GM19438 (cell line): ENCODE measurements at regions not wholly inside any gene's neighbourhood (a gene's known extent, or its start where the extent isn't known, plus 50 kb on each side); places are given as distances from the start of the nearest gene placed in this dataset.

Source experiments
- ATAC-seq: cut with Tn5 transposase; IDR thresholded peaks from one replicate; pipeline ENCODE4 v1.9.1; 2021; ENCODE audit warnings: low read depth; ENCODE audit not compliant: unreplicated experiment

DNA sequence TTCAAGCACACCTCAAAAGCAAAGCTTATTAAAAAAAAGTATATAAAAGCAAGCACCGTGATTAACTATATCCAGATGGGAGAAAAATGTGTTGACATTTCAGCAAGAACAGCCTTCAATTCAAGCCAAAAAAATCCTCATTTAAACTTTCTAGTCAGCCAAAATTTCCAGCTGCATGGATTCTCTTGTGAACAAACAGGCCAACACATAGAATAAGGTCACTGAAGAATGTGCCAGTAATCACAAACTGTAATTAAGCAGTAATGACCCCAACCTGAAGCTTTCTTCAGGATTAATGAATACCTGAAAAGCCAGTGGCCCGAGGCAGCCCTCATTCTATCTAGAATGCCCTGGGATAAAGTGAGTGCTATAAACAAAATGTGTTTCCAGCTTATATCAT, 130.7 kb upstream of the KCNMB2 start:
- ATAC-seq = no peak

- no peak for ATAC-seq
Observed at GRCh38 chr3:178406206-178406605, 130.0 kb upstream of the KCNMB2 start.

DNA sequence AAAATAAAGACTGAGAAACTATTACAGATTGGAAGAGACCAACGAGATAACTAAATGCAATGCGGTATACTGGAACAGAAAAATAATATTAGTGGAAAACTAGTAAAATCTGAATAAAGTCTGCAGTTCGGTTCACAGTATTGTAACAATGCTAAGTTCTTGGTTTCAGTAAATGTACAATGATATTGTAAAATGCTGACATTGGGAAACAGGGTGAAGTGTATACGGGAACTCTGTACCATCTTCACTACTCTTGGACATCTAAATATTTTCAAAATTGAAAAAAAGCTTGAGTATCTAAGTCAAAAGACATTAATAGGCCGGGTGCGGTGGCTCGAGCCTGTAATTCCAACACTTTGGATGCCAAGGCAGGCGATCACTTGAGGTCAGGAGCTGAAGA, 120.9 kb upstream of the KCNMB2 start:
- ATAC-seq = no peak

GRCh38 chr3:178417736-178418135, 118.5 kb upstream of the KCNMB2 start:
- no peak for ATAC-seq

GRCh38 chr3:178419071-178419470, 117.2 kb upstream of the KCNMB2 start:
- no peak for ATAC-seq

DNA sequence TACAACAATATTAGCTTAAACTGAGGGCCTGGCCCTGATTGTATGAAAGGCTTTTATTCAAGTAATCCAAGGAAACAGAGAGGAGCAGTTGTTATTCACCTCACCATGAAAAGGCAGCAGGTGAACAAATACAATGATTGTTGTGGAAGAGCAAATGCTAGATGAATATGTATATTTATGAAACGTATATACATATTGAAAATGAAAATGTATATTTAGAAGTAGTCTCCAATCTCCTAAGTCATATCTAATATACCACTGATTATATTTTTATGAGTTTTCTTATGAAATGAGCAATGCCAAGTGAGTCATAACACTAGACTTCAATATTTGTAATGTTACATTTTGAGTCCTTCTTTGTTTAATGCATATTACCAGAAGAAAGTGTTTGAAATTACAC, 116.2 kb upstream of the KCNMB2 start:
- no peak for ATAC-seq

DNA sequence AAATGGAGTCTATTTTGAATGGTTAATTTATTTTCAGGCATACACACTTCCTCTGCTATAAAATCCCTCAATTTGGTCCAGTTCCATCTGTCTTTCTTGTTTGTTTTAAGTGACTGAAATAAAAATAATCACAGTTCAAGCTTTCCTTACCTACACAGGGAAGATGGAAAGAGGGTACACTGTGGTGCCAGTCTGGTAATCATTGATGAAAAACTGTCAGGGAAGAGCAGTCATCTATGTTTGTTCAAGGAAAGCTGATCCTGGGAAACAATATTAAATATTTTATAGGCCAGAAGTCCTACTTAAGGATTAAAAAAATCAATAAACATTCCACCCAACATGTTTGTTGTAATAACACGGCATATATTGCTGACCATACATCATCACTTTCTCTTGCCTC, 115.2 kb upstream of the KCNMB2 start:
- no peak for ATAC-seq

DNA sequence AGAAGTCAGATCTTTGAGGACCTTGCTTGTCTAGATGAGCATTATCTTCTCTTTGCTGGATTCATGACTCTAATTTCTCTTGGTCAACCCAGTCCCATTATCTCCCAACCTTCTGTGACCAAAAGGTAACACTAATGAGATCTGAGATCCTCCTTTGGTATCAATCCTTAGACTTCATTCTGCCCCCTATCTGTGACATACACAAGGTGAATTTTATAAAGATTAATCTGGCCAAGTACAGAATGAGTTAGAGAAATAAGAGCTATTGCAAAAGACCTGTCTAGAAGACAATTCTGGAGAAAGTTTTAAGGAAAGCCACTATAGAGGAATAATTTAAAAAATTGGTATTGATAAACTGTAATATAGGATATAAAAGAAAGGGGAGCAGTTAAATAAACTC, 113.8 kb upstream of the KCNMB2 start:
- ATAC-seq = no peak

- ATAC-seq = no peak
Observed at GRCh38 chr3:178428037-178428436, 108.2 kb upstream of the KCNMB2 start.

DNA sequence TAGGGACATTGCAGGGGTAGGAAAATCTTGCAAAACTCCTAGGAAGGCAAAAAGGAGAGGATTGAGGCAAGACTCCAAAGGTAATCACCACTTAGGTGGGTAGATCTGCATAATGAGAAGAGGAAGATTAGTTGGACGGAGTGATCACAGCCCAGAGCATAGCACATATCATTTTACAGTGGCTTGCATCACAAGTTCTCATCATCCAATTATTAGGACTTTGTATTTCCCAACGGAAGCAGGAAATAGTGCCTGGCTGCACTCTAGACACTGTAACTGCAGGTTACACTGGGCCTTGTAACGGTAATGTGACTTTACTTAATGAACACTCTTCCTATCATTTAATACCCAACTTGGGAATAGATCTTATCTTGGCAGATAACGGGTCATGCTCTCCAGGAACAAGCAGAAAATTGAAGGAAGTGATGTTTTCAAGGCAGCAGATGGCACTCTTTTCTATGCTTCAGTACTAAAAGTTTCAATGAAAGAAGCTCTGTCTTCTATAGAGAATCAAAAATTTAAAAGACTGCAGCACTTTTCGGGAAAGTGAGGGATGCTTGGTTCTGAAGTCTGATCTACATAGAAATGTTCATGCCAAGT, 101.9 kb upstream of the KCNMB2 start:
- ATAC-seq = no peak

DNA sequence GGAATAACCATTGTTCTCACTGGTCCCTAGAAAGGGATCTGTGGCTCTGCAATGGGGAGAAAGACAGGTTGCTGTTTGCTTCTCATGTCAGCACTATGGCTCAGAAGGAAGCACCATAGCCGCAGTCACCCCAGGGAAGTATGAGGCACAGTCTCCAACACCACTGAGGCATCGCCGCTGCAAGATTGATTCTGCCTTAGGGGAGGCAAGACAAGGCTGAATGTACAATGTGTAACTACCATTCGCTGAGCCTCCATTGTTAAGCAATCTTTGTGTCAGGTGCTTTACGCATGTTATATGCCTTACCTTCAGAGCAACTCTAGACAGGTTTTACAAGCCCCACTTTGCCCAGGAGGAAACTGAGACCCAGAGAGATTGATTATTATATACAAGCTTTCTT, 100.7 kb upstream of the KCNMB2 start:
- ATAC-seq = no peak

GRCh38 chr3:178436773-178437172, 99.5 kb upstream of the KCNMB2 start:
- no peak for ATAC-seq

- ATAC-seq = no peak
Observed at GRCh38 chr3:178437236-178437635, 99.0 kb upstream of the KCNMB2 start.

DNA sequence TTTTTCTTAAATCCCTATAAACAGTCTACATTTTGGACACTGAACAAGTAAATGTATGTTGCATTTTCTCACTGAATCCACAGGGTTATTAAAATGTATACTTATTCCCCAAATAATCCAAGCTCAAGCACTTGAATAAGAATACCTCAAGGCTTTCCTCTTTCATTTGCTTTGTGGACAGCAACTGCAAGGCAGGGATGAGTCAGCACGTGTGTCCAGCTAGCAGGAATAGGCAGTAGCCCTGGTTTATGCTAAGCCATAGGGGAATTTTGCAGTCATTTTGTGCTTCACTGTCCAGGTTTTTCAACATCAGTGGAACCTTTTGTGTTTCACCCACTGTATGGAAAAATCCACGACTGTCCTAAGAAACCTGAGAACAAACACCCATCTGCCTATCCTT, 96.7 kb upstream of the KCNMB2 start:
- no peak for ATAC-seq

- no peak for ATAC-seq
Observed at GRCh38 chr3:178440043-178440442, 96.2 kb upstream of the KCNMB2 start.

- no peak for ATAC-seq
Observed at GRCh38 chr3:178443634-178444033, 92.6 kb upstream of the KCNMB2 start.

DNA sequence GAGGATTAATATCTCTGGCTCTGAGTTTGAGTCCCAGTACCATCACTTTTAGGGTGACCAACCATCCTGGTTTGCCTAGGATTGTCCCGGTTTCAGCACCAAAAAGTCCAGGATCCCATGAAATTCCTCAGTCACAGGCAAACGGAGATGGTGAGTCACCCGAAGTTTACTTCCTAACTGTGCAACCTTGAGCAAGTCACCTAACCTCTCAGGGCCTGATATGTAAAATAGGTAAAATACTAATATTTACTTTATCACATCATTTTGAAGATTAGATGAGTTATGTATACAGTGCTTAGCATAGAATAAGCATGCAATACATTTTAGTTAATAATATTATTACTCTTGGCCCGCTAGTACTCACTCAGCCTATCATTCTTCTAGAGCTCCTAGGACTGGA, 91.1 kb upstream of the KCNMB2 start:
- no peak for ATAC-seq

- no peak for ATAC-seq
Observed at GRCh38 chr3:178446059-178446458, 90.2 kb upstream of the KCNMB2 start.

- ATAC-seq = no peak
Observed at GRCh38 chr3:178450476-178450875, 85.8 kb upstream of the KCNMB2 start.

DNA sequence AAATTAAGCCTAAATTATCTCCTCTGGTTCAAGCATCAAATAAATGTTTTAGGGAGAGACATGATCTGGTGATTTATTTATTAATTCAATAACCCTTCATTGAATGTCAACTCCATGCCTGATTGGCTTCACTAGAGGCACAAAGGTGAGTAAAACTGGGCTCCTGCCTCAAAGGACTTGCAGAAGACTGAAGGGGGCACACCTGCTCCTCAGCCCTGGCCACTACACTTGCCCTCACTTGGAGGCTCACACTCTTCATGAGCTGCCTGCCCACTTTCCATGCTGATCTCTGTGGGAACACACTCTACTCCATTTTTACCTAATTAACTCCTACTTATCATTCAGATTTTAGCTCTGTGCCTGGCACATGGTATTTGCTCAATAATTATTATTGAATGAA, 84.4 kb upstream of the KCNMB2 start:
- ATAC-seq = no peak

DNA sequence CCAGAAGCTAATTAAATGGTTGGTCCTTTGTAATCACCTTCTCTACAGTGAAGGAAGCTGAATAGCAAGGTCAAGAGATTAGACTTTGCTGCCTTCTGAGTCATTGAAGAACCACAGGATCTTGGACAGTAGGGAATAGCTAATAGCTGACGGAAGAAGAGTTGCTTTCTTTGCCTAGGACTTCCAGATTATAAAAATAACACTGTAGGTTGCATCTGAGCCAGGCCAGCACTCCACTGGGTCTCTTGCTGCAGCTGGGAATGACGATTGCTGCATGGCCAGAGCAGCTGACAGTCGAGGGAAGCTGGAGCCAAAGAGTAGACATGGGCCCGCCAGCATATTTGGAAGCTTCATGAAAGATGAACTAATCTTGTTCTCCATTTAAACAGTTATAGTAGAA, 81.5 kb upstream of the KCNMB2 start:
- ATAC-seq = no peak

DNA sequence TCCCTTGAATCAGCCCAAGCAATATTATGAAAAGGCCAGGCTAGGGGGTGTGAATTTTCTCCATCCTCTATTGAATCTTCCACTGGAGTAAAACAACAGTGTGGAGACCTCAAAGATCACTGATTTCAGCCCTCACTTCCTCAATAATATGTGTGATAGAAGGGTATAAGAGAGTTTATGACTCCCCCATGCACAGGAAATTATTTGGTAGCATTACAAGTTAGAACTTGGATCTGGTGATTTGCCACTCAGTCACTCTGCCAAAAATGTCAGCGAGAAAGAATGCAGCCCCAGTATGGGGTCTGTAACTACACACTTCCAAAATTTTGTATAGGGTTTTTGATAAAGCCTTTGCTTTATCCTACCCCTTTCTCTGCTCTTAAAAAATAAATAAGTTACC, 81.0 kb upstream of the KCNMB2 start:
- no peak for ATAC-seq

DNA sequence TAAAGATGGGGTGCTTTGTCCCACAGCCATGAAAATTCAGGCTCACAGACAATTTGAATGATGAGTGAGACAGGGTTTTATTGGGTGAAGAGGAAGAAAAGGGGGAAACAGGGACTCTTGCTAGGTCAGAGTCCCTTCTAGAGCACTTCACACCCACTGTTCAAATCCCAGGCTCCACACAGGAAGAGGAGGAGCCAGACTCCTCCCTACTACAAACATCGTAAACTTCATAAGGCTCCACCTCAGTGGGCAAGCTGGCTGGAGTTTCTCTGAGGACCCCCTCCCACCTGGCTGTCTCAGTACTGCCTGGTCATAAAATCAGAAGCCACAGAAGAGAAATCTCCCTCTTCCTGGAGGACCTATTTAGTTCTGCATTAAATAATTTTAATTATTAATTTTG, 80.3 kb upstream of the KCNMB2 start:
- ATAC-seq = no peak
